Uterus (tissue), 2 donors: ENCODE measurements at regions not wholly inside any gene's neighbourhood (a gene's known extent, or its start where the extent isn't known, plus 50 kb on each side); places are given as distances from the start of the nearest gene placed in this dataset.

Source experiments
- CTCF ChIP-seq, 4 experiments: fragments of 200-600 bp in 2 of 4; fragments of 450-650 bp in 2 of 4; sonication (generic) in 2 of 4; IDR thresholded peaks; one replicate each; pipeline ENCODE4 v1.5.1; 2016 to 2019; ENCODE audit warnings: antibody characterized with exemption in 4 of 4, mild to moderate bottlenecking in 2 of 4, moderate library complexity in 1 of 4
- POLR2A ChIP-seq, 2 donors: fragments of 450-650 bp; IDR thresholded peaks; one replicate each; pipeline ENCODE4 v1.6.1; 2016; ENCODE audit warnings: antibody characterized with exemption in 2 of 2, mild to moderate bottlenecking in 1 of 2, moderate library complexity in 1 of 2

GRCh38 chr11:29530961-29531360, 485.9 kb downstream of the KCNA4 start:
- TF ChIP-seq CTCF (IDR thresholded peaks at IDR 0.05) (no peak), POLR2A (IDR thresholded peaks at IDR 0.05) (no peak)
